GM18508 (cell line): ENCODE measurements at regions not wholly inside any gene's neighbourhood (a gene's known extent, or its start where the extent isn't known, plus 50 kb on each side); places are given as distances from the start of the nearest gene placed in this dataset.
"Not testable (repeated sequence)": the region's sequence is repeated elsewhere in the genome, so short reads cannot be mapped to it uniquely, and the experiment has no call there.

Experiments used
- ATAC-seq: cut with Tn5 transposase; IDR thresholded peaks from one replicate; pipeline ENCODE4 v1.9.1; 2021; ENCODE audit warnings: moderate number of reproducible peaks; ENCODE audit not compliant: insufficient read depth, unreplicated experiment

DNA sequence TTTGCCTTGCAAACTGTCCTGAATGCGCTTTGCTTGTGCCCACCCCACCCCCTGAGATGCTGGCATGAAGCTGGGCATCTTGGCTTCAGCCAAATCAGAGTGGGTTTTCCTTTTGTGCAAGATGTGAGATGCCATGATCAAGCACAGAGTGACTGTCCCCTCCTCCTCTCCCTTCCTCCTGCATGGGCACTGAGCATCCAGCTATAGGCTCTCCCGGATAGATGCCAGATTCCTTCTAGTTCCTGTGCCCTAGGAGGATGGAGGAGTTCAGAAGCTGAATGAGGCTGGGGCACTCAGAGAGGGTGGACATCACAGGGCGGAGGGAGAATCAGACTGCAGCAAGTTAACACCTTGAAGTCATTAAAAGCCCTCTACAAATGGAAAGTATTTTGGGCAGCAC is 384.1 kb upstream of the CCL2 start:
- no peak for ATAC-seq

DNA sequence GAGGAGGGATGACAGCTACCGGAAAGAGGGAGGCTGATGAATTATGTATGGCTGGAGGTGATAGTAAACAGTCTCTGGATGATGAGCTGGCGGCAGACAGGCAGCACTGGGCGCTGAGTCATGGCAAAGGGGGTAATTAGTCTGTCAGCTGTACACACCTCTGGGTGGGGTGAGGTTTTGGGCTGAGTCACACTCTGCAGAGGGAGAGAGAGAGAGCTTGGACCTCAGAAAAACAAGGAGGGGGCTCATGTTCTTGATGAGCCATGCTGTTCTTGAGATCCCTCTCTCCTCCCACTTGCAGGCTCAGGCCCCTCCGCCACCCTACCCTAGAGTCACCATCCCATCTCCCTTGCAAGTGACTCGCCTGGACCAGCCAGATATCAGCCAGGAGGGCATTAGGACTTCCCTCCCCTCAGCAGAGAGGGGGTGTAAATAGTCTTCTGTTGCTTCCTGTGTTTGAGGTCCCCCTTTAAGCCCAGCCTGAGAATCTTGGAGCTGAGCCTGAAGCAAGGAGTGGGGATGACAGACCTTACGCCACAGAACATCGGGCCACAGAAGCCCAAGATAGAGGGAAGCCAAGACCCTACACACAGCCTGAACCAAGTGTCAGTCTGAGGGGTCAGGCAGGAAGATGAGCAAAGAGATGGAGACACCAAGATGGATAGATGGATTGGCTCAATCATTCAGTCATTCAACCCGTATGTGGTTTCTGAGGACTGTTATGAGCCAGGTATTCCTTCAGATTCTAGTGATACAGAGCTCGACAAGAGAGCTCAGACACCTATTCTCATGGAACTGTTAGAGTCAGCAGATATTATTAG is 383.2 kb upstream of the CCL2 start:
- no peak for ATAC-seq

DNA sequence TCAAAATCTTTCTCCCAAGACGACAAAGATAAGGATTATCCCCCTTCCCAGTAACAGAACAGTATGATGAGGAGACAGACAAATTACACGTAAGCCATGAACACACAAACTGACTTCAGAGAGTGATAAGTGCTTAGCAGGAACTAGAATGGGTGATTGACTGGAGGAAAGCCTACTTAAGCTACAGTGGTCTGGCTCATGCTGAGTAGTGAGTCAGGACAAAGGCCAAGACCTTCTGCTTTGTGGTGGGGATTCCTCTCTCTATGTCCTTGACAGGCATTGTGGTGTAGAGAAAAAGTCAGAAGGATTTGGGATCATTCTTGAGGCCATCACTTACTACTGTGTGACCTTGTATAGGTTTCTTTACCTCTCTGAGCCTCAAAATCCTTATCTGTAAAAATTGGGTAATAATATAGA is 381.9 kb upstream of the CCL2 start:
- no peak for ATAC-seq

DNA sequence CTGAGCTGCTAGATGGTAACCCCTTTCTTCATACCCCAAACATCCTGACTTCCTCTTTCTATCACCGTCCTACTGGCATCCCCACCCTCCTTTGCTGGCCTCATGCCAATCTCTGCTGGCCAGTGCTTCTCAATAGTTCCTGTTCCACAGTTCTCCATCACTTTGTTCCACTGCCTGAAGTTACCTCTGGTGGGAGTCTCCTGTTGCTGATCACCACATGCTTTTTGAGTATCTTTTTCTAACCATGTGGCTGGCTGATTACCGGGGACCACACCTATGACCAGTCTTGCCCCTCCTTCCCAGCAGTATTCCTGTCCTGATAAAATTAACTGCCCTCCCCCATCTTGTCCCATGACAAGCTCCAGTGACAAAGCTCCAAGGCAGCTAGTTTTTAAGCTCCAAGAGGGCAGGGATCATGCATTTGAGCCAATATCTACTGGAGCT is 380.4 kb upstream of the CCL2 start:
- no peak for ATAC-seq

DNA sequence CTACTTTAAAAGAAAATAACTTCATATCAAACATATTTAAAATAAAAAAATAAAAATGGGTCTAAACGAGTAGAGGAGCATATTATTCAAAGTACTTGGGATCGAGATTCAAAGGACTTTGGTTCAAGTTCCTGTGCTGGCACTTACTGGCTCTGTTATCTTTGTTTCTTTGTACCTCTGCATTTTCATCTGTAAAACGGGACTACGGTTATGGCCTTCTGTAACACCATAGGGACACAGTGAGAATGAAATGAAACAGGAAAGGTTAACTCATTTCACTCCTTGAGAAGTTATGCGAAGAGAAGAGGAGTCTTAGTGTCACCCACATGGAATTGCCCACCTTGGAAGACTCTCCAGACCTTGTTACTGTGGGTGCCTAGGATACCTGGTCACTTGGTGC is 379.1 kb upstream of the CCL2 start:
- ATAC-seq, result no peak

DNA sequence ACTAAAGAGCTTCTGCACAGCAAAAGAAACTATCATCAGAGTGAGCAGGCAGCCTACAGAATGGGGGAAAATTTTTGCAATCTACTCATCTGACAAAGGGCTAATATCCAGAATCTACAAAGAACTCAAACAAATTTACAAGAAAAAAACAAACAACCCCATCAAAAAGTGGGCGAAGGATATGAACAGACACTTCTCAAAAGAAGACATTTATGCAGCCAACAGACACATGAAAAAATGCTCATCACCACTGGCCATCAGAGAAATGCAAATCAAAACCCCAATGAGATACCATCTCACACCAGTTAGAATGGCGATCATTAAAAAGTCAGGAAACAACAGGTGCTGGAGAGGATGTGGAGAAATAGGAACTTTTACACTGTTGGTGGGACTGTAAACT is 372.8 kb upstream of the CCL2 start:
- not testable (repeated sequence) for ATAC-seq

DNA sequence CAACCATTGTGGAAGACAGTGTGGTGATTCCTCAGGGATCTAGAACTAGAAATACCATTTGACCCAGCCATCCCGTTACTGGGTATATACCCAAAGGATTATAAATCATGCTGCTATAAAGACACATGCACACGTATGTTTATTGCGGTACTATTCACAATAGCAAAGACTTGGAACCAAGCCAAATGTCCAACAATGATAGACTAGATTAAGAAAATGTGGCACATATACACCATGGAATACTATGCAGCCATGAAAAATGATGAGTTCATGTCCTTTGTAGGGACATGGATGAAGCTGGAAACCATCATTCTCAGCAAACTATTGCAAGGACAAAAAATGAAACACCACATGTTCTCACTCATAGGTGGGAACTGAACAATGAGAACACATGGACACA is 372.4 kb upstream of the CCL2 start:
- ATAC-seq, result not testable (repeated sequence)

DNA sequence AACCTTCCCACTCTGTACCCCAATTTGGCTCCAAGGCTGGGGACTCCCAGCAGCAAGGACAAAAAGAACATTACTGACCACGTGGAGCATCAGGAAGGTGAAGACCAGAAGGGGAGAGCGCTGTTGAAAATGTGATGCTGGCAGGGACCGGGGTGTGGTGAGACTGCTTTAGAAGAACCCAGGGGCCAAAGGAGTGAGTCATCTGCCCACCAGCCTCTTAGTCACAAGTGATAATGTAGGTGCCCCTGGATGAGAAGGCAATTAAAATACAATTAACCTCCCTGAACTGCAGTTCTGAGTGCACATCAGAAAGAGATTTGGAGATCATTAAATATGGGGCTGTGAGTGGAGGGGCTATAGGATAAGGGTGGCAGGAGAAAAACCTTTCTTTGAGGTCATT is 366.6 kb upstream of the CCL2 start:
- no peak for ATAC-seq

DNA sequence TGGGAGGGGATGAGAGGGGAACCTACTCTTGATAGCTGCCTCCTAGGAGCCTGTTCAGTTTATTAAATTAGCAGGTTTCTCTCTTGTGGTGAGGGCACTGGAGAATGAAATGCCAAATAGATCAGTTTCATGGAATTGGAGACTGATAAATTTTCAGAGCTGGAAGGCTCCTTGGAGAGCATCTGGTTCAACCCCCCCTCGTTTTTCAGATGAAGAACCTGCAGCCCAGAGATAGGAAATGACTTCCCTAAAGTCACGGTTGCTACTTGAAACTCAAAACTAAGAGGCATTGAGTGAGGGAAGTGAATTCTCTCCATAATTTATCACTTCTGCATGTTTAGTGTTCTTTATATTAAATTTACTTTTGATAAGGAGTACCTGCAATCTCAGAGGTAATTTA is 366.0 kb upstream of the CCL2 start:
- ATAC-seq, result no peak

DNA sequence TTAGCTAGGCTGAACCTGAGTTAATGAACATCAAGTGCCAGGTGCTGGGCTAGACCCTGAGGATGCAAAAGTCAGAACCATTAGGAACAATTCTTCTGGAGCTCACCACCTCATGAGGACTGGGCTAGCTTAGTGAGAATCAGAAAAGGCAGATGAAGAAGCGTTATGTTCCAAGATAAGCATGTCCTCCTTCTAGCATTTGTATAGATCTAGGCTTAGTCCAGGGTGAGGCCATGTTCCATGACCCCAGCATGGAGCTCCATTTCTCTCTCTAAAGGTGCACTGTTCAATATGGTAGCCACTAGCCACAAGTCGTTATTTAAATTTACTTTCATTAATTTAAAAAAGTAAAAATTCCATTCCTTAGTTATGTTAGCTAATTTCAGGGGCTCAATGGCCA is 365.3 kb upstream of the CCL2 start:
- ATAC-seq, result no peak

DNA sequence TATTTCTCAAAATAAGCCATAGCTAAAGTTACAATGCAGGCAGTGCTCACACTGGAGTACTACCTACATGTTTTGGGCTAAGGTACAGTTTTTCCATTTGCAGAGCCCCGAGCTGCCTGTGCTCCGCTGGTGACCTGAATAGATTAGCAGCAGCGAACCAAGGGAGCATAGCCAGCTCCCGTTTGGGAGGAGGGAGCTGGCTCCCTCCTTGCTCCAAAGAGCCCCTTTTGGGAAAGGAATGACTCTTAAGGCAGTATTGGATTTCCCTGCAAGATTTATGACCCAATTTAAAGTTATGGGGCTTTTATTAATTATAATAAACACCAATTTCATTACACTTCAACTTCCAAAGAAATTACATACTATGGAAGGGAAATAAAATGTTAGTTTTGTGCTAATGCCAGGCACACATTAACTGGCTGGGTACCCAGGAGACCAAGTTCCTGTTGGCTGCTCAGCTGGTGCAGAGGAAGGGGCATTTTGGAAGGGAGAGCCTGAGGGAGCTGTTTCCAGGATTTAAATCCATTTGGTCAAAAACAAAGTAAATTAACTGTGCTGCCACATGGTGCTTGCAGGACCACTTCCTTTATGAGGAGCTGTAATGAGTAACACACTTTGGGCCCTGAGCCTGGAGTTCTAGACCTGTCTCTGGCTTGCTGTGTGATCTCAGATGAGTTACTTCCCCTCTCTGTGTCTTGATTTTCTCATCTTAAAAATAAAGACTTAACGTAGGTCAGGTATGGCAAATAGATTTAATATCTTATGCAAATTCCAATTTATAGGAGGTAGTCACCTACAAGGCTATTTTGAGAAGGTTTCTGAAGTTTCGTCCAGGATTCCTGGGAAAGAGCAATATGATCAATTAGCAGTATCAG is 362.1 kb upstream of the CCL2 start:
- ATAC-seq, result no peak

DNA sequence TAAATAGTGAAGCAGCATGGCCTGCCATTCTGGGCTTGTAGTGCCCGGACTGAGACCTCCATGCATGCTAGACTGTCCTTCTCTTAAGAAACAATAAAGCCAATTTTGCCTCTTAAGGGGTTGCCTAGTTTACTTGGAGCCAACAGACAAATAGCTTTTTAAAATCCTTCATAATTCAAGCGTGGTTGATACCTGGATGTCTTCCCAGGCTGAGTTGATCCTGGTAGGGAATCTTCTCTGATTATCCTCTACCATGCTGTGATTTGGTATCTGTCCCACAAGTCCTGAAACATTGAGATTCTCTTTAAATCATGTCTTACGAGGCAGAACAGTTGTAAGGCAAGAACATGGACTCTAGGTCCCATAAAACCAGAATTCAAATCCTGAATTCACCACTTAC is 359.6 kb upstream of the CCL2 start:
- ATAC-seq, result no peak

DNA sequence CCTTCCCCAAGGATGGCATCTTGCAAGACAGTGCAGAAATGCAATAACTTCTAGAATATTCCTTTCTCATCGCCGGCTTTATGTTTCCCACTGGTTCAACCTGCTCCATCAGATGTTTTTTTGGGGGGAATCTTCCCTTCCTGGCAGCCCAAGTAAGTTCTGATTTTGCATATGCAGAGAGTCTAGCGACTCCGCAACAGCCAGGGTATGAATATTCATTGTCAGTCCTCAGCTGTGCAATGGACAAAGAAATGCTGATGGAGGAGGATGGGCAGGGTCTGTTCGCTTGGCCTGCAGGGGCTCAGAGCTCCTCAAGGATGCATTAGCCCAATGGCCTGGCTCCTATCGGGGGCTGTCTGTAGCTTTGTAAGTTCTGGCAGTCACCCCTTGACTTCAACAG is 358.8 kb upstream of the CCL2 start:
- ATAC-seq, result no peak

DNA sequence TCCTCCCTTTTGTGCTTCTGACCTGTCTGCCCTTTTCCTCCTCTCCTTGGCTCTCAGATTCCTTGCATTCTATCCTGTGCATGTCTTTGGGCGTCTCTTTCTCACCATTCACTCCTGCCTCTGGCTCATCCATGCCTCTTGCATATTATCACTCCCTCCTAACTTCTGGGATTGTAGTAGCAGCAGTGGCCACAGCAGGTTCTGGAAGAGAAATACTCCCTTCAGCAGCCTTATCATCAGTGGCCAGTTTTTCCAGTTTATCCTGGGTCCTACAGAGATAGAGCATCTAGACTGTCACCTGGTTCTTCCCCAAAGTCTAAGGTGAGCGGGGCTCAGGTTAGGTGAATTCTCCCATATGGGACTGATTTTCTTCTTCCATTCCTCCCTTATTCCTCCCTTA is 354.0 kb upstream of the CCL2 start:
- ATAC-seq, result no peak

DNA sequence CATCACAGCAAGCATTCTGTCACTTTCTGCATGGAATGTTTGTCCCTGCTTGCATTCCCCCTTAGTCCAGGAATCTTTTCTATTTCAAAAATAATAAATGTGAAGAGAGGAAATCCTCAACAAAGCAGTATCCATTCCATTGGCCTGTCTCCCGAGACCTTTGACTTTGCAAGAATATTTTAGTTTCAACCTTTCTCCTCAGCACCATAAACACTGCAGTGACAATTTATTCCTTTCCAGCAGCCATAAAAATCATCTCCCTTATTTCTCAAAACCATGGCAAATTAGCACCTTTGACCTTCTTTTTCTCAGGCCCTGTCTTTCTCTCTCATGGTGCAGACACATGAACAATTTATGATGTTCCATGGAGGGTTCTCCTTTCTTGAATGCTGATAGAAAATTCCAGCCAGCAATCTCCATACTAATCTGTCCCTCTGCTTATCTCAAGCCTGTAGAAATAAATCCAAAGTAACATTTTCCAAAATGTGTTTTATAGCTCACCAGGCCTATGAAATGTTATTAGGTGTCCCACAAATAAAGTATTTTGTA is 352.1 kb upstream of the CCL2 start:
- no peak for ATAC-seq

DNA sequence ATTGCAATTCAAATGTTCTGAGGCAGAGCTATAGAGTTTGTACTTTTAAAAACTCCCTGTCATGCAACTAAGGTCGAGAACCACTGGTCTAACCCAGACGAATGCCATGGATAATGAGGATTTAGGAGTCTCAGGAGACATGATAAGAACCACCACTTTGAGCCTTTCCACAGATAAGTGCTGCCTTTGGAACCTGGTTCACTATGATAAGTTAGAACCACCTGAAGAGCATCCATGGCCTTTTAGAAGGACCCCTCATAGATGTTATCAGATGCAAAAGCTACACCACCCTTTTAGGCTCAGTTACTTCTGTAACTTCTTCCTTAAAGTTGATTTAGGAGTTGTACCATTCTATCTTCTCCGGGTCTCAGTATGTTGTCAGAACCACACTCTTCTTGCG is 350.6 kb upstream of the CCL2 start:
- ATAC-seq, result no peak

DNA sequence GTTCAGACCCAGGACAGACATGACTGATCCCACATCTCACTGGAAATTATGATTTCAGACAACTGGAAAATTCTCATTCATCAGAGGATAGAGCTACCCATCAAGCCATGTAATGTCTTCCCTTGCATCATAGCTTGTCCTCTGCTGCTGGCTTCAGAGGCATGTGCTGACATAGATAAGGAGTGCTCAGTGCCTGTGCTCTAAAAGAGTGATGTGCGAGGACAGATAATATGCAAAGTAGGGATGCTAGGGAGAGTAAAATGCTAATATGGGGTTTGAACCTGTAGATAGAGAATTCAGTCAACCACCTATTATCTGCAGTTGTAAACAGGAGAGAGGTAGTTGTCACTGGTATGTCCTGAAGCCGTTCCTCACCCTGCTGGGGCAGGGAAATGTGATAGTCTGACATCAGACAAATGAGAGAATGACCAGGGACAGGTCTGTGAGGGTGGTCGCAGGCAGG is 349.7 kb upstream of the CCL2 start:
- no peak for ATAC-seq

DNA sequence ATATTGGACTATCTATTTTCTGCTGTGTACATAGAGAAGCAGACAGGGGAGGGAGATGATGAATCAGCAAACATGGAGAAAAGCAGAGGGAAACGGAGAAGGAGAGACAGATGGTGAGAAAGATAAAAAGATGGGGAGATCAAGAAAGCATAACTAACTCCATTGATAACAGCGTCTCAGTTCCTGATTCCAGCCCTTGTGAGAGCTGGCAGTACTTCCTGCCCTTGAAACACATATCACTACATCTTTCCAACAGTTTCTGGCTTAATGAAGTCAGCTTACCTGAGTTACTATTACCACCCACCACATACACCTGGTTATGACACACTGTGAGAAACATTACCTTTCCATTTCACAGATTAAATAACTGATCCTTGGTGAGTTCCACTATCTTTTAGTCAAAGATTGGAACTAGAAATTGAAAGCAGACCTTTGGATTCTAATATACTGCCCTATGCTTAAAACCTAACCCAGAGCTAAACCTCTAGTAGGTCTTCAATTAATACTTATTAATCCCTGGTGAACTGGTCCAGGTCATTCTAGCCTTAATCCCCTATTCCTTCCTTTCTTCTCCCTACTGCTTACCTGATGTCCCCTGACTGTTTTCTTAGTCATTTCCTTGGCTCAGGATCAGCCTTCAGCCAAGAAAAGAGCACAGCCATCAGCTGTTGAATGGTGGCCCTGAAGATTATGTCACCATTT is 346.6 kb upstream of the CCL2 start:
- no peak for ATAC-seq

DNA sequence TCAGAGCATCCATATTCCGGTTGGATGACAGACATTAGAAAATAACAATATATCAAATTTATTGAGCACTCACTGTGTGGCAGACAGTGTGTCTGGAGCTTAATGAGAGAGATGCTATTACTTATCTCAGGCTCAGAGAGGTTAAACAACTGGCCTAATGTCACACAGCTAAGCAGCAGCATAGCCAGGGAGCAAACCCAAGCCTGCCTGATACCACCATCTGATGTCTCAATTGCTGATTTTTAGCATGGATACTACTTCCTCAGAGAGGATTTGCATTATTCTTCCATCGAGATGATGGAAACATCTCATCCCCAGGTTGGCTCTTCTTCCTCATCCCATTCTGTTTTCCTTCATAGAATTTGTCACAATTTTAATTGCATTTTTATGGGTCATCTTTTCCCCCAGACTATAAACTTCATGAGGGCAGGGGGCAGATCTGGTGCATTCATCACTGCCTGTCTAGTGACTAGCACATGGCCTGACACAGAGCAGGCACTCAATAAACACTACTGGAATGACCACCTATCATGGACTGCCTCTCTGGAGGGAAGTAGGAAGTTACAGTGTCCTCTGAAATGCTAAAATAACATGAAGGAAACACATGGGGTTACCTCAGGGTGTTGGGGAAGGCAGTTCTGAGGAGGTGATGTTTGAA is 344.8 kb upstream of the CCL2 start:
- no peak for ATAC-seq

DNA sequence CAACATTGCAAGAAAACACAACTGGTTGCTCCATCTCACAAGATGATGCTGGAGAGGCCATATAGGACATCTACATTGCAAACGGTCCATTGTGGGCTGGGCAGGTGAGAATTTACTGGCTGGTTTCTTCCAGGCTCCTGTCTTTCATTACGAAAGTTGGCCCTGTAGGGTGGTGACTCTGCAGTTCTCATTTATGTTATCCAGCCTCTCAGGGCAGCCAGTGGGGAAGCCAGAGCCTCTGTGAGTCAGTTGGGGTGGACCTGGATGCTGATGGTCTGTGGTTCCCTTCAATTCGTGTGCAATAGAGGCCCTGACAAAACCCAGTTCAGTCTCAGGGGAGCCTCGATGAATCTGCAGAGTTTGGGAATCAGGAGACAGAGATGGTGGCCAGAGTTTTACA is 341.0 kb upstream of the CCL2 start:
- no peak for ATAC-seq
